Lower lobe of right lung (tissue), 2 donors: ENCODE measurements at regions not wholly inside any gene's neighbourhood (a gene's known extent, or its start where the extent isn't known, plus 50 kb on each side); places are given as distances from the start of the nearest gene placed in this dataset.

ENCODE experiments used
- ATAC-seq, 2 donors: fragments of 200-7000 bp; cut with Tn5 transposase; one replicate each; pipeline ENCODE4 v1.9.1; 2020 to 2022; ENCODE audit warnings: mild to moderate bottlenecking in 2 of 2, moderate library complexity in 2 of 2
- DNase-seq: peaks from one replicate; pipeline ENCODE4 v3.0.0-alpha.2; 2020
- H3K27ac ChIP-seq: fragments of 200-600 bp; one replicate; pipeline ENCODE4 v1.8.0; 2022
- H3K27me3 ChIP-seq: fragments of 200-600 bp; one replicate; pipeline ENCODE4 v1.8.0; 2022; ENCODE audit warnings: low read depth
- H3K36me3 ChIP-seq: fragments of 200-600 bp; one replicate; pipeline ENCODE4 v1.8.0; 2022; ENCODE audit warnings: mild to moderate bottlenecking
- H3K4me1 ChIP-seq: fragments of 200-600 bp; one replicate; pipeline ENCODE4 v1.8.0; 2022
- H3K4me3 ChIP-seq: fragments of 200-600 bp; one replicate; pipeline ENCODE4 v1.8.0; 2022; ENCODE audit warnings: mild to moderate bottlenecking
- H3K9me3 ChIP-seq: fragments of 200-600 bp; one replicate; pipeline ENCODE4 v1.8.0; 2022
- CTCF ChIP-seq: fragments of 200-600 bp; IDR thresholded peaks from one replicate; pipeline ENCODE4 v1.8.0; 2022; ENCODE audit warnings: antibody characterized with exemption, mild to moderate bottlenecking
- intact Hi-C: fragments of 100-400 bp; cut with DNase I; formaldehyde crosslinking; loops from one replicate; pipeline ENCODE4 v1.11.0; 2022
- donor health status: DM: no; HTN: yes; CAD: no; lungs with severe emphysema.

GRCh38 chr2:67204349-67204748, 192.8 kb upstream of the ETAA1 start:
- ATAC-seq = no peak
- intact Hi-C loops = no loop called here
- Histone ChIP-seq H3K9me3 (no peaks in the 10 kb centered on the region), H3K27me3 (no peaks in the 10 kb centered on the region), H3K27ac (no peak overlapping the region), H3K4me3 (no peak overlapping the region), H3K36me3 (no peaks in the 10 kb centered on the region), H3K4me1 (no peaks in the 10 kb centered on the region)
- no peak for DNase-seq
- no peak for TF ChIP-seq CTCF

- H3K4me1 ChIP-seq = no peaks in the 10 kb centered on the region
- no peak overlapping the region for H3K4me3 ChIP-seq
- intact Hi-C loops = no loop called here
- DNase-seq (no peak), ATAC-seq (no peak)
- H3K27me3 ChIP-seq = no peaks in the 10 kb centered on the region
- no peak overlapping the region for H3K27ac ChIP-seq
- H3K36me3 ChIP-seq = no peaks in the 10 kb centered on the region
- no peak for TF ChIP-seq CTCF
- no peaks in the 10 kb centered on the region for H3K9me3 ChIP-seq
Measured at GRCh38 chr2:67208887-67209500, 188.1 kb upstream of the ETAA1 start.

GRCh38 chr2:67210430-67210829, 186.7 kb upstream of the ETAA1 start:
- no peaks in the 10 kb centered on the region for H3K4me1 ChIP-seq
- intact Hi-C loops = no loop called here
- H3K9me3 ChIP-seq = no peaks in the 10 kb centered on the region
- no peak overlapping the region for H3K27ac ChIP-seq
- DNase-seq = no peak
- no peak for ATAC-seq
- H3K36me3 ChIP-seq = no peaks in the 10 kb centered on the region
- no peak for TF ChIP-seq CTCF
- no peaks in the 10 kb centered on the region for H3K27me3 ChIP-seq
- H3K4me3 ChIP-seq = no peak overlapping the region

GRCh38 chr2:67212203-67212602, 184.9 kb upstream of the ETAA1 start:
- TF ChIP-seq CTCF = no peak
- intact Hi-C loops = no loop called here
- ATAC-seq = no peak

GRCh38 chr2:67213270-67213670, 183.9 kb upstream of the ETAA1 start:
- H3K4me3 ChIP-seq = no peak overlapping the region
- H3K36me3 ChIP-seq = no peaks in the 10 kb centered on the region
- TF ChIP-seq CTCF = no peak
- DNase-seq (no peak), ATAC-seq (no peak)
- no peaks in the 10 kb centered on the region for H3K4me1 ChIP-seq
- H3K9me3 ChIP-seq = no peaks in the 10 kb centered on the region
- intact Hi-C loops = no loop called here
- H3K27me3 ChIP-seq = no peaks in the 10 kb centered on the region
- H3K27ac ChIP-seq = no peak overlapping the region

More at GRCh38 chr2:67212203-67212602, 184.9 kb upstream of the ETAA1 start:
- Histone ChIP-seq H3K4me1 (no peaks in the 10 kb centered on the region), H3K4me3 (no peak overlapping the region), H3K9me3 (no peaks in the 10 kb centered on the region), H3K27ac (no peak overlapping the region), H3K36me3 (no peaks in the 10 kb centered on the region), H3K27me3 (no peaks in the 10 kb centered on the region)
- DNase-seq = no peak
